ENCODE measurements at regions not wholly inside any gene's neighbourhood (a gene's known extent, or its start where the extent isn't known, plus 50 kb on each side); places are given as distances from the start of the nearest gene placed in this dataset.

DNA sequence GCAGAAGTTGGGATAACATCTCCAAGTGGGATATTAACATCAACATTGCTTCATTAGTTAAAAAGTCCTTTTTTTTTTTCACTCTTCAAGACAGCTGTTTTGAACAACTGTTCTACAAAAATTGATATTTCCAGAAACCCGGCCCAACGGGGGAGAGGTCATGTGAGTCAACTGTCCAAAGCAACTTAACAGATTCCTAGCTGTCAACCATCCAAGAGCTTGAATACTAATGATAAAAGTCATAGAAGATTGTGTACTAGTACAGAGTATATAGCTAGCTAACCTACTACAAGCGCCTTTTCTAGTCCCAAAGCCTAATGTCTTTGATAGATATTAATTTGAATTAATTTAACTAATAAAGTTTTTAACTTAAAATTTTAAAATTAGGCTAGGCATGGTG, 172.0 kb downstream of the CYB561 start:
- no peak overlapping the region for H3K4me3 ChIP-seq
- ATAC-seq (ENCODE audit: insufficient number of reproducible peaks, low FRiP score, low read depth) (no peak), DNase-seq (ENCODE audit: low spot score) (no peak)
- TF ChIP-seq, protein P1, sequence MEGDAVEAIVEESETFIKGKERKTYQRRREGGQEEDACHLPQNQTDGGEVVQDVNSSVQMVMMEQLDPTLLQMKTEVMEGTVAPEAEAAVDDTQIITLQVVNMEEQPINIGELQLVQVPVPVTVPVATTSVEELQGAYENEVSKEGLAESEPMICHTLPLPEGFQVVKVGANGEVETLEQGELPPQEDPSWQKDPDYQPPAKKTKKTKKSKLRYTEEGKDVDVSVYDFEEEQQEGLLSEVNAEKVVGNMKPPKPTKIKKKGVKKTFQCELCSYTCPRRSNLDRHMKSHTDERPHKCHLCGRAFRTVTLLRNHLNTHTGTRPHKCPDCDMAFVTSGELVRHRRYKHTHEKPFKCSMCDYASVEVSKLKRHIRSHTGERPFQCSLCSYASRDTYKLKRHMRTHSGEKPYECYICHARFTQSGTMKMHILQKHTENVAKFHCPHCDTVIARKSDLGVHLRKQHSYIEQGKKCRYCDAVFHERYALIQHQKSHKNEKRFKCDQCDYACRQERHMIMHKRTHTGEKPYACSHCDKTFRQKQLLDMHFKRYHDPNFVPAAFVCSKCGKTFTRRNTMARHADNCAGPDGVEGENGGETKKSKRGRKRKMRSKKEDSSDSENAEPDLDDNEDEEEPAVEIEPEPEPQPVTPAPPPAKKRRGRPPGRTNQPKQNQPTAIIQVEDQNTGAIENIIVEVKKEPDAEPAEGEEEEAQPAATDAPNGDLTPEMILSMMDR (IDR thresholded peaks at IDR 0.05), result no peak
- peaks cover 10 to 53% of the 10 kb centered on the region in 2 donors for H3K4me1 ChIP-seq (ENCODE audit: control insufficient read depth in 1 of 2, low read depth in 2 of 2)
- H3K27ac ChIP-seq, result no peak overlapping the region
- H3K36me3 ChIP-seq, result no peaks in the 10 kb centered on the region
- no peaks in the 10 kb centered on the region for H3K27me3 ChIP-seq (replicated peaks; ENCODE audit: insufficient read depth)
- no peaks in the 10 kb centered on the region for H3K9me3 ChIP-seq

GRCh38 chr17:63275318-63275970, 170.7 kb downstream of the CYB561 start:
- no peaks in the 10 kb centered on the region for H3K36me3 ChIP-seq
- TF ChIP-seq, protein P1 (IDR thresholded peaks at IDR 0.05), result no peak
- H3K4me3 ChIP-seq, result no peak overlapping the region
- no peak for DNase-seq (ENCODE audit: low spot score)
- no peak overlapping the region for H3K27ac ChIP-seq
- no peaks in the 10 kb centered on the region for H3K27me3 ChIP-seq (replicated peaks; ENCODE audit: insufficient read depth)
- peaks cover 19 to 54% of the 10 kb centered on the region in 2 donors for H3K4me1 ChIP-seq (ENCODE audit: control insufficient read depth in 1 of 2, low read depth in 2 of 2)
- no peaks in the 10 kb centered on the region for H3K9me3 ChIP-seq
- ATAC-seq (ENCODE audit: insufficient number of reproducible peaks, low FRiP score, low read depth), result peak; percentile 38

- no peaks in the 10 kb centered on the region for H3K27me3 ChIP-seq (replicated peaks; ENCODE audit: insufficient read depth)
- no peaks in the 10 kb centered on the region for H3K9me3 ChIP-seq
- TF ChIP-seq, protein P1 (IDR thresholded peaks at IDR 0.05), result no peak
- peaks cover 24 to 58% of the 10 kb centered on the region in 2 donors for H3K4me1 ChIP-seq (ENCODE audit: control insufficient read depth in 1 of 2, low read depth in 2 of 2)
- DNase-seq (ENCODE audit: low spot score), result no peak
- no peak overlapping the region for H3K4me3 ChIP-seq
- ATAC-seq (ENCODE audit: insufficient number of reproducible peaks, low FRiP score, low read depth), result no peak
- H3K36me3 ChIP-seq, result no peaks in the 10 kb centered on the region
- H3K27ac ChIP-seq, result no peak overlapping the region
Observed at GRCh38 chr17:63275971-63276745, 169.9 kb downstream of the CYB561 start.

DNA sequence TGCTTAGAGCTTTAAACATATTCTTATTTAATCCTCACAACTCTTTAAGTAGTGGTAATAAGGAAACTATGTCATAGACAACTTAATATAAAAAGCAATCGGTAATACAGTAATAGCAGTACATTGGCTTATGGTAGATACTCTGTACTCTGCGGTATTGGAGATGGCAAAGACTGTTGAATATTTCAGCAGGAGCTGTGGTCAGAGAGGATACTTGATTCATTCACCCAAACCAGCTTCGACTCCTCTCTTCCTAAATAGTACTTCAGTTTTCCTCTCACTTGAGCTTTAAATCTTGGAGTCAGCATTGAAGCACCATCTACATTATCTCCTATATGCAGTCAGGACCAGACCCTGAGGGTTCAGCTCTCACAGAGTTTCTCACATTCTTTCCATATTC, 169.3 kb downstream of the CYB561 start:
- no peak for DNase-seq (ENCODE audit: low spot score)
- no peaks in the 10 kb centered on the region for H3K36me3 ChIP-seq
- no peak overlapping the region for H3K27ac ChIP-seq
- H3K27me3 ChIP-seq (replicated peaks; ENCODE audit: insufficient read depth), result no peaks in the 10 kb centered on the region
- ATAC-seq (ENCODE audit: insufficient number of reproducible peaks, low FRiP score, low read depth), result no peak
- H3K4me1 ChIP-seq (ENCODE audit: control insufficient read depth in 1 of 2, low read depth in 2 of 2), result peaks cover 22 to 62% of the 10 kb centered on the region in 2 donors
- H3K4me3 ChIP-seq, result no peak overlapping the region
- TF ChIP-seq, protein P1 (IDR thresholded peaks at IDR 0.05), result no peak
- H3K9me3 ChIP-seq, result no peaks in the 10 kb centered on the region

DNA sequence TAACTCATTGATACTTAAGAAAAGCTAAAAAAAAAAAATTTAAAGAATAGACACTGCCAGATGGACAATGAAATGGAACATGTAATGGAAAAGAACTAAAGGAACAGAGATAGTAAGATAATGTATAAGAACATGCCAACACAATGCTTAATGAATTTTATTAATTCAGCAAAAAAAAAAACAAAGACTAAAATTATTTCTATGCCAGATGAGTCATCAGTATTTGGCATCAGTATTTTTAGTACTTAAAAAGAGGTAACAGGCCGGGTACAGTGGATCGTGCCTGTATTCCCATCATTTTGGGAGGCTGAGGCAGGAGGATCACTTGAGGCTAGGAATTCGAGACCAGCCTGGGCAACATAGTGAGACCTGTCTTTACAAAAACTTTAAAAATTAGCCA, 168.5 kb downstream of the CYB561 start:
- ATAC-seq (ENCODE audit: insufficient number of reproducible peaks, low FRiP score, low read depth) (no peak), DNase-seq (ENCODE audit: low spot score) (no peak)
- Histone ChIP-seq H3K27me3 (replicated peaks; ENCODE audit: insufficient read depth) (no peaks in the 10 kb centered on the region), H3K36me3 (no peaks in the 10 kb centered on the region), H3K4me1 (ENCODE audit: control insufficient read depth in 1 of 2, low read depth in 2 of 2) (peaks cover 22 to 62% of the 10 kb centered on the region in 2 donors), H3K9me3 (no peaks in the 10 kb centered on the region), H3K4me3 (no peak overlapping the region), H3K27ac (no peak overlapping the region)
- TF ChIP-seq, protein P1 (IDR thresholded peaks at IDR 0.05), result no peak
